NCI-H2081 treated with DMSO at 0.1 percent for 48 hours (cell line): ENCODE measurements at regions not wholly inside any gene's neighbourhood (a gene's known extent, or its start where the extent isn't known, plus 50 kb on each side); places are given as distances from the start of the nearest gene placed in this dataset.

Source experiments
- DNase-seq: peaks from one replicate; lab custom pipeline; 2025; lab: John Stamatoyannopoulos, UW

DNA sequence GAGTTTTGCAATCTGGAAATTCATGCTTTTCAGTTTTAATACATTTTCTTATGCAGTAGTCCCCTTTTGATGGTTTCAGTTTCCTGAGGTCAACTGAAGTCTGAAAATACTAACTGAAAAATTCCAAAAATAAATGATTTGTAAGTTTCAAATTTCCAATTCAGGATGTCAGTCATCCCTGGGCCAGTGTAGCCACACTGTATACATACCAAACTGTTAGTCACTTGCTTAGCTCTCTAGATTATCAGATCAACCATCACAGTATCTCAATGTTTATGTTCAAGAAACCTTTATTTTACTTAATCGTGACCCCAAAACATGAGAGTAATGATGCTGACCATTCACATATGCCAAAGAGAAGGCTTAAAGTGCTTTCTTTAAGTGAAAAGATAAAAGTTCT lies 715.5 kb downstream of the GBE1 start:
- no peak for DNase-seq

DNA sequence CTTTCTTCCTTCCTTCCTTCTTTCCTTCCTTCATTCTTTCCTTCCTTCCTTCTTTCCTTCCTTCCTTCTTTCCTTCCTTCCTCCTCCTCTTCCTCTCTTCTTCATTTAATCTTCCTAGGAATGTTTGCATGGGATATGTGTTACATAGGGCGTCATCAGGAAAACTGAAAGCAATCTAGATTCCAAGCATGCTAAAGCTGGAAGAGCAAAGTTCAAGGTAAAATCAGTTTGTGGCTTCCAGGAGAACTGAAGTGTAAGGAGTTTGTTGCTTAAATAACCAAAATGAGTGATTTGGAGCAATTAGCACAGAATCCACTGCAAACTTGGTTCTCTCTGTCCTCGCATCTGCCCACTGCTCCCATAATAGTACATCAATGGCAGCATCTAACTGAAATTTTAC lies 716.2 kb downstream of the GBE1 start:
- no peak for DNase-seq

DNA sequence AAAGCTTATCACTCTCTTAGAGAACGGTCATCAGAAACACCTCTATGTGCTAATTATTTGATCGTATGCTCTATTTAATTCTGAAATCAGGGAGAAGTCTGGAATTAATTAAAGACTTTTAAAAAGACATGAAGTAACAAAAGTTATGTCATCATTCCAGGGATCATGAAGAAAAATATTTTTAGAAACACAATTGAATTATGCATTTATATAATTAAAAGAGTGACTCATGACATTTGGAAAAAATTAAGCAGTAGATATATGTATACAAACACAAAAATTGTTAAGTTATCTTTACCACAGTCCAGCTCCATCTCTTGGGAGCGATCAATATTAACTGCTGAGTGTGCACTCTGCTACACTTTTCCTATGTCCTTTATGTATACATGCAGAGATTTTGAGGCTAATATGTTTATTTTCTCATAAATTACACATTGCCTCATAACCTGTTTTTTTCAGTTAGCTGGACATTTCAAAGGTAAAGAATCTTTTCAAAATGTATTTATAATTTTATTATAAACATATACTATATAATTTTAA lies 717.7 kb downstream of the GBE1 start:
- no peak for DNase-seq

DNA sequence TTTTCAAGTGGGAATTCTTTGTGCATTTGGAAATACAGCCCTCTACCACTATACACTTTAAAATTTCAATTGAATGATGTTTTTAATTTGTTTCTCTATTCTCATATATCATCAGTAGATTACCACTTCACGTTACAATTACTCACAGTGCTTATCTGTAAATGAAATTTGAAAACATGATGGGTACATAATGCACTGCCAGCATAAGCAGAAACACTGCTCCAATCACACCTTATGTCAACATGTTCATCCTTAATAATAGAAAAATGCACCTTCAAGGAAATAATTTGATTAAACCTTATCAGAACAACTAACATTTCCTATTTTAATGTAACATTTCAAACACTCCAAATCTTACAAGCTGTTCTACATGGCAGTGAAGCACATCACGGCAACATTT lies 718.4 kb downstream of the GBE1 start:
- no peak for DNase-seq

DNA sequence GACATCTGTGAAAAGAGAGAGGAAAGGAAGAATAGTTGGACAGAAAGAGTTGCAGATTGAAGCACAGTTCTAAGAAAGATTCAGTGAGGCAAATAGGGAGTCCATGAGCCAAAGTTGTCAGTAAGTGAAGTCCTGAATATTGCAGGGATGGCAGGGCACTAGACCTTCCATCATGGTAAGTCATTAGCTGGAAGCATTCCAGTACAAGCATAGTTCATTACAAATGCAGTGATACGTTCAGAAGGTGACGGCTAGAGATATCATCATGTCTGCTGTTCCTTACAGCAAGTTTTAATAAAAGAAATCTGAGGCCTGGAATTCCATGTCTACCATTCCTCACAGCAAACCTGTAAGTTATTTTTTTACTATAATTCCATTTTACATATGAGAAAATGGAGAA lies 720.1 kb downstream of the GBE1 start:
- DNase-seq, result no peak

DNA sequence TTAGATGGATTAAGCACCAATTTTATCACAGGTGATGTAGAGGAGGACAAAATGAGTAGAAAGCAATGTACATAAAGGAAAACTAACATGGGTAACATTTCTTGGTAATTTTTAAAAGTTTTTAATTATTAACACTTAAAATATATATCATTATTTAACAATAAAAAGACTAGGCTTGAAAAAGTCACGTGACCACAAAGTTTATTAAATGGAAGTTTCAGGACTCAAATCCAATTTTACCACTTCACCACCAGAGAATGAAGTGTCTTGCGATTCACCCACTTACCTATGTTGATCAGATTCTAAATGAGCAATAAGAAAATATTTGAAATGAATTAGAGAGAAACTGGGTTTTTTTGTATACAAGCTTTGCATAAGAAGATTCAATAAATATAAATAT lies 721.3 kb downstream of the GBE1 start:
- DNase-seq, result no peak

DNA sequence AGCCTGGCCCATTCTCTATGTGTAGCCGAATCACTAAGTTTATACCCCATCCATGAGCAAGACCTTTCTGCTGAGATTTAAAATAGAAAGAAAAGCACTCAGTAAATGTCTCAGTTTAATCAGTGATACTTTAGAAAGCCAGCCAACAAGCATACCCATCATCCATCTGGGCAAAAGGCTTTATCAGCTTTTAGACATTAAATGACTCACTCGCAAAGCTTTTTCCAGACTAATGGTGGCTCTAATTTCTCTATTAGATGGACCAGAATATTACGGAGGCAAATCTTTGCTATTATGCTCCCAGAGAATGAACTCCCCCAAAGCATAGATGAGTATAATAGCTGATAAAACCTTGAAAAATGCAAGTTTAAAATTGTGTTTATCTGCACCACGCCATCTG lies 727.8 kb downstream of the GBE1 start:
- no peak for DNase-seq

DNA sequence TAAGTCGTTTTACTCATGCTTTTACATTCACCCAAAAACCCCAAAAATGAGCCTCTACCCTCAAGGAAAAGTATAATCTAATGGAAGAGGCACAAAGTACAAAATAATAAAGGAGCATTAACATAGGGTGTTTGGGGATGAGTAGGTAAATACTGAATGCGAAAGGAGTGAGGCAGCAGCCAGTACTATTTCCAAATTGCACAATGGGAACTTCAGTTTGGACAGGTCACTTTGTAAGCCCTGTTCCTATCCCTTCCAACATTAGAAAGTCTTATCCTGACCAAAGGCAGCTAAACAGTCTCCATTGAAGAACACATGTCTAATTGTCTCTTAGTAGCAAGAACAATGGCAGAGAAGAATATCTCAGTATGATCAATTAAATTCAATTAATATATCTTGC lies 728.3 kb downstream of the GBE1 start:
- no peak for DNase-seq

DNA sequence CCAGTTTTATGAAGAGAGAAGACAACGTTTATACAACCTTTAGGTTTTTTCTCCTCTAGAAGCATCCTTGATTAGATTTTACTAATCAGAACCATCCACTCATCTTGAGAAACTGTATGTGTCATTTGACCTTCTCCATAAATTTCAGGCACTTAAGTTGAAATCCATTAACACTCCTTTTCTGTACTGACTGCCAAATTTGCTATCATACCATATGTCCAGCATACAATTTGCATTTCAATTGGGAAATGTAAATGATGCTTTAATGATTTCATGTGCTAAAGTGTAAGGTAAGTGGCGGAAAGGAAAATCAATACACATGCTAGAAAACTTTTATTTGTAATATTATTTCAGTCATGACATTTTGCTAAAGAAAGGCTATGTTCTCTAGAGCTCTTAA lies 731.6 kb downstream of the GBE1 start:
- no peak for DNase-seq

DNA sequence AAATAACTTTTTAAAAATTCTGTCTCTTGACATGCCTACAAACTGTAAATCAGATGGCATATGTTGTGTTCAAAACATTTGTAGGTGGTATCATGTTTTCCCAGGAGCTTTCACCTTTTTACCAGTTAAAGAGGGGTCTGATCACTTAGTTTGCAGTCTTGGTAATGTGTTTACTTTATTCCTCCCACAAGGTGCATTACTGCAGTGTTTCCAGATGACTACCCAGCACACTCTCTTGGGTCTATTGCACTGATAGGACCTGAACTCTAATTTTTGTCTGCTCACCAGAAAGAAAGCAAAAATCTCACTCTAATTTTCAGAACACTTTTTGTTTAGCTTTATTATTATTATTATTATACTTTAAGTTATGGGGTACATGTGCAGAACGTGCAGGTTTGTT lies 734.1 kb downstream of the GBE1 start:
- DNase-seq, result no peak

DNA sequence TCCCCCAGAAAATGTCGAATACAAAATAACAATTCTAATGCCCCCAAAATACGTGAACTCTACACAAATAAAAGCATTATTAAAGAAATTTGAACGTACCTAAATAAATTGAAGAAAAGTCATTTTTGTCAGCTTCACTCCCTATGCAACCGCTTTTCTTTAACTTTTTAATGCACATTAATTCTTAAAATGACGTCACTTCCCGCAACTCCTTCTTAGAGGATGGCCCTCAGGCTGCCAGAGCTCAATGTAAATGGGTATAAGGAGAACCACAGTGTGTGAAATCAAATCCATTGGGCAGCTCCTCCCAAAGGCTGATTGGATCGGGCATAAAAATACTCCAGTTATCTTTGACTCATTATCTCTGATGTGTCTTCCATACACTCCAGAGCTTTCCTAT lies 736.9 kb downstream of the GBE1 start:
- DNase-seq, result no peak

DNA sequence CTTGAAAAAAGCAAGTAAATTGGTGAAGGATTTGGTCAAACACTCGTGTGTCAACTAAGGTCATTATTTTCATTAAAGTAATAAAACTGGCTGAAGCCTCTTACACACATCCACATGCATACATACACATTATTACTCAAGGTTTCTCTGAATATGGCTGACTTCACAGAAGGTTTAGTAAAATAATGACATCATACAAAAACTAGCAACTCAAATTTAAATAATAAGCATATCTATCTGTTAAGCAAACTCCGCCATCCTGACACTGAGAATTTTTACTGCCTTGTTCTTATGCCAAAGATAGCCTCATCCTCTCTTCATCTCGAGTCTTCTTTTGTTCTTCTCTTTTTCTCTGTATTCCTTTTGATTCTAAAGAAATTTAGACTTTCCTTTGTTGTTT lies 739.1 kb downstream of the GBE1 start:
- DNase-seq, result no peak

DNA sequence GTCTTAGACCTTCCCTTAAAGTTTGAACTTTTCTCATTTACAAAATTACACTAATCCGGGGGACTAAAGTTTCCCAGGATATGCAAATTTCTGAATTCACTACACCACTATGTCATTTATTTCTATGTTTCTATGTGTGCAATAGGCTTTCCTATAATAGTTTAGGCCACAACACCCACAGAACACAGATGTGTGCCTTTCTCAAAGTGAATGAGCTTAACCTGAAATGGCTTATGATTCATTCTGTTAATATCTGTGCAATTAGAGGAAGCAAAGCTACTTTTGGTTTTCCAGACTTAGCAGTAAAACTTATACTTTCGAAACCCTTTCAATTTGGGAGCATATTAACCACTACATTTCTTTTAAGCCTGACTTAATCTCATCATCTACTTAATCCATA lies 748.1 kb downstream of the GBE1 start:
- no peak for DNase-seq

DNA sequence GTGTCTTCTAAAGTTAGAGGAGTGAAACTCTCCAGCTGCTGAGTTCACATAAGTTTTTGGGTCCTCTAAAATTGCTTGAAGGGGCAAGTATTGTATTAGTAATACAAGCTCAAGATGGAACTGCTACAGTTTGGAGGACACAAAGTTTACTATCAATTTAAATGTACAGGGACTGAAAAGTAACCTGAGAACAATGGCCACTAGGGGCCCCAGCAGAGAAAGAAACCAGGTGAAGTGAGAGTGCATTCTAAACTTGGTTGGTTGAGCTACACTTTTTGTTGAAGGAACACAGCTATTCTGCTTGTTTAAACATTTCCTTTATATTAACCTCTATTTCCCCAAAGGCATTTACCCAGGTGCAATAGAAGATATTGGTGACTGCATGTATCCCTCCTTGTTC lies 755.5 kb downstream of the GBE1 start:
- no peak for DNase-seq

DNA sequence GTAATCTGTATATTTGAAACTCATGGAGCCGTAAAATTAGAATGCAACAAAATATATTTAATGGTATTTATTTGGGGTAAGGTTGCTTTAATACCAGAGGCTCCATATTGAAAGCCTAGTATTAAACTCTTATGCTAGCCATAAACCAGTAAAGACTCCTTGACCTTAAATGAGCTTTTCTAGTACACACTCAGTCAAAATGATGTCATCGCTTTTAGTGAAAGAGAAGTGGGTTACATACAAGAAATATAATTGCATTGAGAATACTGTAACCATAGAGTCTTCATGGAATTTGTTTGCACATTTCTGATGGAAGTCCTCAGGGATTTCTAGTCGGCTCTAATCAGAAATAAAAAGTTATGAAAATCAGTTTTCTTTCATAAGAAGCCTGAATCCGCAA lies 757.6 kb downstream of the GBE1 start:
- DNase-seq, result no peak

DNA sequence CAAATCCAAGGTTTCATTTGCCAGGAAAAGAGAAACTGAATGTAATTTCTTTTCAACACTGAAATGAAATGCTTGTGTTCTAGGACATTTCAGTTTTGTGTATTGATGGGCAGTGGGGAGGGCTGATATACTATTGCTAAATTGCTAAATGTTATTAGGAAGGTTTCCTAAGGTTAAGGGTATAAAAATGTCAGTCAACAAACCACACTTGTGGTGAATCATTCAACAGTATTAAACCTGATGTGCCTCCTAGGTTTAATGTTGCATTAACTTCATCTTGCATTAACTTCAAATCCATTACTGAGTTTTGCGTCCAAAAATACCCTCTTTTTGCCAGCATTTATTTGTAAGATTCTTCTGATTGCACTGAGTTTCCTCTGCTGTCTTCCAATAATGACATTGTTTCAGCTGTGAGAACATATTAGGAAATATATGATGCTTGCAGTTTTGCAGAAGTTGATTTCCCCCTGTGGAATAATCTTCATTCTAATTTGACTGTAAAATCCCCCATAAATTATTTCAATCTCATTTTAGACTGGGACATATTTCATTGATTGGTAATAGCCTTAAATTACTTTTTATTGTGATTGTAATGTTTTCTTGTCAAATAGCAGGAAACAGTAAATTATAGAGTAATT lies 758.3 kb downstream of the GBE1 start:
- no peak for DNase-seq

DNA sequence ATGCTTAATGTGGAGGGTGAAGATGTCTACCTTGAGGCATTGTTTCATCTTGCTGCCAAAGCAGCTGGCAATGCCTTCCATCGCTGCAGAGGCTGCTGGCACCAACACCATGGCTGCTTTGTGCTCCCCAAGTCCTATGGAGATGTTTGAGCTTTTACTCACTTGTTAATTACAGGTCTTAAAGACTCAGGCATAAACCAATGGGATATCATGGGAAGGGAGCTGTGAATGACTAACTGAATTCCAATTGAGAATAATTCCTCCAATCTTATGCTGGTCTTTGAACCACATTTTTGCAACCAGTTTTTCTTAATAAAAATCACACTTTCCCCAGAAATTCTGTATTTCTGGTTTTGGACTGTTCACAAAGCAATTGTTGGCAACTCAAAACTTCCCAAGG lies 762.0 kb downstream of the GBE1 start:
- DNase-seq, result no peak

DNA sequence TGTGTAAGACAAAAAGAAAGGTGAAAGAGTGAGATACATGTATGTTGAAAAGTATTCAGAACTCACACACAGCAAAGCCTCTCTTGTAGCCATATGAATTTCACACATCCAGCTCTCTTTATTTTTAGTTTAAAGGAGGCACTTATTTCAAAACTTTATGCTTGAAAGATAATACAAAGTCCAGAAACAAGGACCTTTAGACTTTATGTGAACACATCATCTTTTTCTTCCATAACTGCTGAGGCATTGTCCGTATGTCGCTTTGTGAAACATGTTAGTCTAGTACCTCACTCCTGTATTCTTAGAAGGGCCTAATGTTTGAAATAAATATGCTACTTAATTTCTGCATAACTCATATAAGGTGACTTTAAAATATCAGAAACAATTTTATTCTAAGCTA lies 763.4 kb downstream of the GBE1 start:
- no peak for DNase-seq

DNA sequence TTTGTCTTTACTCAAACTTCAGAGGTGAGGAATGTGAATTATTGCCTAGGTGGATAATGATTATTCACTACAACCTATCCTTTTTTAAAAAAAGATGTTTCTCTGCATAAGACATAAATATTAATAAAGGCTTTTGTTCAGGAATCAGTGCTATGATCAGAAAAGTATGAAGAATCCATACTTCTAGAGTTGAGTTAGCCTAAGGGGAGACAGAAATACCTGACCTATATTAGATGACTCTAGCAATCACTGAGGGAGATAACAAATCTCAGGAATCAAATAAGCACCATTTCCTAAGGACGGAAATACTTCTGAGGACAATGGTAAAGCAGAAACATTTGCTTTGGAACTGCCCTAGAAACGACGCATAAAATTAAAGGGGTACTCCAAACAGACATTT lies 763.8 kb downstream of the GBE1 start:
- no peak for DNase-seq

DNA sequence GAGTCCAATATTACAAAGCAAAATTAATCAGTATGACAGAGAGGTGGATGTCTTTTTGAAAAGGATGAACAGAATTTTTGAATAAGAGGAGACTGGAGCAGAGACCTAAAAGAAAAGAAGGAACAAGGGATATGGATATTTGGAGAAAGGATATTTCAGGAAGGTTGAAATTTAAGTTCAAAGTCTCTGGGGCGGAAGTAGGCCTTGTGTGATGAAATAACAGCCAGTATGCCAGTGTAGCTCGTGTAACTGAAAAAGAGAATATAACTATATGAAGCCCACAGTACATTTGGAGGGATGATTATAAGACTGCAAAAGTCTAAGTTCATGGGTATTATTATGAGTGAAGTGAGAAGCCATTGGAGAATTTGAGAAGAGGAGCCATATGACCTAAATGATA lies 766.7 kb downstream of the GBE1 start:
- DNase-seq, result no peak

DNA sequence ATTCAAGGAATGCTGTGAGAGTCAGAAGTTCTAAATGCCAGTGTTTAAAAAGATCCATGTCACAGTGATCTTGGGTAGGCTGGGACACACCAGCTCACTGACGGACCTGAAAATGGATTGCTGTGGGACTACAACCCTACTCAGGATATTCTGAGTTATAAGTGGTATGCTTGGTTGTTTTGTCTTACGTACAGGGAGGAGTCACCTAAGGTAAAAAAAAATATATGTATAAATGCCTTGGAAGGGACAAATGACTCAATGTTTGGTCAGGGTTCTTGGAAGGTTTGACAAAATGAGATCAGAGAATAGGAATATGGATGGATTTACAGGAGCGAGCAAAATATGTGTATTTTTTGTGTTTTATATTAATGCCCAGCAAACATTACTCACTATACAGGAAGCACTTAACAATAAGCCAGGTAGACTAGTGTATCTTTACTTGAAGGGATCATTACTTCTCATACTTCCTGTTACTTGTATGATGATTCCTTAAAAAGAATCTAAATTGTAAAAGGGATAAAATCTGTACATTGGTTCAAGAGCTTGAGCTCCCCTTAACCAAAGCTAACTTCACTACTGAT lies 767.3 kb downstream of the GBE1 start:
- no peak for DNase-seq

DNA sequence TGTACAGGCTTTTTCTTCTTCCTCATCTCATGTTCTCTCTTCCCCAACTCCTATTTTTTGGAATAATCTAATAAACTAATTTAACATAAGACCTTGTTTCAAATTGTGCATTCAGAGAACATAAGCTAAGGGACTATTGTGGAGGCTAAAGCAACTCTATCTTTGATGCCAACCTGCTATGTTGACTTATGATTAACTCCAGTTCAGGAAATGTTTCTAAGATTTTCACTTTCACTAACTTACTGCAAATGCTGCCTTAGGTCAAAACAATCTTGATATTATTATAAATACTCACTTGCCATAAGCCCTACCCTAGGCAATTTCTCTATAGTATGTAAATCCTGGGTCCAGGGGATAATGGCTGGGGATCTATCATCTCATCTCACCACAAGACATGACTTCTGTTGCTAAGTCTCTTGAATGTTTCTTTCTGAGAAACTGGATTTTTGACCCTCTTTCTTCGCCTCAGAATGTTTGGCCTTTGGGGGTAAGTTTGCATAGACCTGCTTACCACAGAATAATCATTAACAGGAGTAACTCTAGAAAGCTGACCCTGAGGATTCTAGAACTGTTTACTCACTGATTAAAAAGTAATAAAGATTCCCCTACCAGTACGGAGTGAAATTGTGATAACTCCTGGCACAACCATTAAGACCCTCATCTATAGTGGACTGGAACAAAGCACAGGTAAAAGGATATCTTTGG lies 768.1 kb downstream of the GBE1 start:
- DNase-seq, result no peak

DNA sequence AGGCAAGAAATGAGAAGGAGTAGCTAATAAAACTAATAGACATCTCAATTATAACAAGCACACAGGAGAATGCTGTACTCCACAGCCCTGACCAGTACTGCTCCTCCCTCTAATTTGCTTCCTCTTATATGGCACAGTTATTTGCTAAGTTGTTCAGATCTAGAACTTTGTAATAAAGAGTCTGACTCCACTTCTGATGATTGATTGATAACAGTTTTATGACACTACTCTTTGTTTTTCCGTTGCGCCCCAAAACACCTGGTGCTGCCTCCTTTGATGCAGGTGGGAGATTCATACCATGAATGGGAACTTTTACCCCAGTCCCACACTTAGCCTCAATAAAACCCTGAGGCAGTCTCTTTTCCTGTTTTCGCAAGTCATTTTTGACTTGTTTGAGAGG lies 777.7 kb downstream of the GBE1 start:
- no peak for DNase-seq
